Fibroblast of pulmonary artery (primary cell): ENCODE measurements at regions not wholly inside any gene's neighbourhood (a gene's known extent, or its start where the extent isn't known, plus 50 kb on each side); places are given as distances from the start of the nearest gene placed in this dataset.

Experiments used
- DNase-seq: peaks from one replicate; pipeline ENCODE4 v3.0.0-alpha.2; 2010; ENCODE audit warnings: low read depth
- H3K4me3 ChIP-seq: replicated peaks from 2 replicates; pipeline ENCODE4 v1.5.1; 2011; ENCODE audit warnings: low read depth, mild to moderate bottlenecking, control low read depth, low read length, moderate library complexity
- TF ChIP-seq, protein P1 (sequence below): IDR thresholded peaks from 2 replicates; pipeline ENCODE4 v1.5.1; 2011; ENCODE audit warnings: mild to moderate bottlenecking, control low read depth, low read length, inconsistent platforms; ENCODE audit errors: missing control alignments

DNA sequence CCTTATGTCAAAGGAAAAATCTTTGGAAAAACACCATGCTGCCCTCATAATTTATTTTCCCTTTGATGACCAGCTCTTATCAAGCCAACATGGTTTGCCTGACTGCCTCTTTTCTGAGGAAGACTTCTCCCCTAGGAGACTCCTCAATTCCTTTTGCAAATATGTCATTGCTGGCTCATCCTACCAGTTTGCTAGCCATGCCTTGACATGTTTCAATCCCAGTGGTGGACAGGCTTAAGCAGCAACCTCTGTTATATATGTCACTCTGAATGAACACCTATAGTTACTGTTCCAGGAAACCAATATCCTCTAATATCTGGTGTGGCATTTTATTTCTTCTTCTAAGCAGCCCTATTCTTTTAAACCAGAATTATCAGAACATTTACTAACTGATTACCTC lies 615.8 kb downstream of the HTR1A start:
- DNase-seq, result no peak
- TF ChIP-seq, protein P1, sequence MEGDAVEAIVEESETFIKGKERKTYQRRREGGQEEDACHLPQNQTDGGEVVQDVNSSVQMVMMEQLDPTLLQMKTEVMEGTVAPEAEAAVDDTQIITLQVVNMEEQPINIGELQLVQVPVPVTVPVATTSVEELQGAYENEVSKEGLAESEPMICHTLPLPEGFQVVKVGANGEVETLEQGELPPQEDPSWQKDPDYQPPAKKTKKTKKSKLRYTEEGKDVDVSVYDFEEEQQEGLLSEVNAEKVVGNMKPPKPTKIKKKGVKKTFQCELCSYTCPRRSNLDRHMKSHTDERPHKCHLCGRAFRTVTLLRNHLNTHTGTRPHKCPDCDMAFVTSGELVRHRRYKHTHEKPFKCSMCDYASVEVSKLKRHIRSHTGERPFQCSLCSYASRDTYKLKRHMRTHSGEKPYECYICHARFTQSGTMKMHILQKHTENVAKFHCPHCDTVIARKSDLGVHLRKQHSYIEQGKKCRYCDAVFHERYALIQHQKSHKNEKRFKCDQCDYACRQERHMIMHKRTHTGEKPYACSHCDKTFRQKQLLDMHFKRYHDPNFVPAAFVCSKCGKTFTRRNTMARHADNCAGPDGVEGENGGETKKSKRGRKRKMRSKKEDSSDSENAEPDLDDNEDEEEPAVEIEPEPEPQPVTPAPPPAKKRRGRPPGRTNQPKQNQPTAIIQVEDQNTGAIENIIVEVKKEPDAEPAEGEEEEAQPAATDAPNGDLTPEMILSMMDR, result no peak
- no peak overlapping the region for H3K4me3 ChIP-seq

DNA sequence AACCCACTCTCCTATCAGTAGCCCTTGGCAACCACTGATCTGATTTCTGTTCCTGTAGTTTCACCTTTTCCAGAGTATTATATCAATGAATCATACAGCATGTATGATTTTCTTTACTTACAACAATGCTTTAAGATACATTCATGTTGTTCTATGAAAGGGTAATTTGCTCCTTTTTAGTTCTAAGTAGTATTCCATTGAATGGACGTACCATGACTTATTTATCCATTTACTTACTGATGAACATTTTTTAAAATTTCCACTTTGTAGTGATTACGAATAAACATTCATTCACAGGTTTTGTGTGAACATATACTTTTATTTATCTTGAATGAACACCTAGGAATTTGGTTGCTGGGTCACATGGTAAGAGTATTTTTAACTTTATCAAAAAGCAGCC lies 620.8 kb downstream of the HTR1A start:
- TF ChIP-seq, protein P1, result no peak
- H3K4me3 ChIP-seq, result no peak overlapping the region
- DNase-seq, result no peak

DNA sequence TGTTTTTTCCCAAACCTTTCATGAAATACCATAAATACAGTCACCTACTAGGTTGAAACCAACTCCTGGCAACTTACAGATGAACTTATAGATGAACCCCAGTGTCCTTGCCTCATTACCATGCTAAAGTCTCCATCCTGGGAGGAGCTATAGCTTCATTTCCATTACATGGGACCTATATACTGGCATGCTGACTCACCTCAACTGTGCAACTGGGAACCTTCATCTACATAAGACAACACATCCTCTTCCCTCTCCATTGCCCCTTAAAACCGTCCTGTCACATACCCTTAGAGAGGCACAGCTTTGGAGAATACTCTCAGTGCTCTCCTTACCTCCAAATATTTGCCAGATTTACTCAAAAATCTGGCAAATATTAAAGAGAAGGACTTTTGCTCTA lies 638.3 kb downstream of the HTR1A start:
- TF ChIP-seq, protein P1, result no peak
- no peak for DNase-seq
- H3K4me3 ChIP-seq, result no peak overlapping the region

DNA sequence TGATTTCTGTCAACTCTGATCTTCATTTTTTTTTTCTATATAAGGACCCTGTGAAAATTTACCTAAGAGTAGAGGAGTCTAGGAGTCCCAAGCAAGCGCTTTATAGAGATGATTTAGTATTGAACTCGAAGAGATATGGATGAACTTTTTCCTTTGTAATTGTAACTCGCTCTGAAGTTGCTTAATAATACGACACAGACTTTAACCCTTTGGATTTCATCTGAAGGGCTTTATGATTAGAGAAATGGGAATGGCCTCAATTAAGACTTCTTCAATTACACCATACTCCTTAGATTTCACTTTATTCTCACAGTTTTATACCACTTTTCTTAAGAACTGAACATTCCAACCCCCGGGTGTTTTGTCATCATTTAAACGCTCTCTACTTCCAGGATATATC lies 647.7 kb downstream of the HTR1A start:
- TF ChIP-seq, protein P1, result no peak
- H3K4me3 ChIP-seq, result no peak overlapping the region
- no peak for DNase-seq

DNA sequence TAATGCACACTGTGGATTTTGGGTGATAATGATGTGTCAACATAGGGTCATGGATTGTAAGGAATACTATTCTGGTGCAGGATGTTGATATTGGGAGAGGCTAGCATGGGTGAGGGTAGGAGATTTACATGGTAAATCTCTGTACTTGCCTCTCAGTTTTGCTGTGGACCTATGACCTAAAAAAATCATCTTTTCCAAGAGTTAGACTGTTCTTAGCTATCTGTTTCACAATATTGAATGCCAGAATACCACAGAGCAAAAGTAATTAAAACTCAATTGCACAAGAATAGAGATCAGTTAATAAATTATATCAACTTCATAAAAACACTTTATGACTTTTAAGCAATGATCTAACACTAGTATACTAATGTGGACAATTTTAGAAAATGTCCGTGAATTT lies 651.6 kb downstream of the HTR1A start:
- TF ChIP-seq, protein P1, result no peak
- DNase-seq, result no peak
- no peak overlapping the region for H3K4me3 ChIP-seq

DNA sequence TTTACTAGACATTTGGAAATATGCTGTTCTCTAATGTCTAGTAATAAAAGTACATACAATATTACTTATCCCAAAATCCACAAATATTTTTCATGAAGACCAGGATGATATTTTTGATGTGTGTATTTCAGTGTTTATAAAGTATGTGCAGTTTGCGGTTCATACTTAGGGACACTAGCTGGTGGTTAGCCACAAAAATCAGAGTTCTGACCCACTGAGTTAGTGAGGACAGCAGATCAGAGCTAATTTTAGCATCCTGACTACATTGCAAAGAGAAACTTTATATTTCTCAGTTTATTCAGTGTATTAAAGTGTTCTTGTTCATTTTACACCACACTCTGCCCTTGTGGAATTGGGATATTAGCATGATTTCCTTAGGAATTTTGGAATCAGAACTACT lies 655.3 kb downstream of the HTR1A start:
- TF ChIP-seq, protein P1, result no peak
- no peak for DNase-seq
- no peak overlapping the region for H3K4me3 ChIP-seq

DNA sequence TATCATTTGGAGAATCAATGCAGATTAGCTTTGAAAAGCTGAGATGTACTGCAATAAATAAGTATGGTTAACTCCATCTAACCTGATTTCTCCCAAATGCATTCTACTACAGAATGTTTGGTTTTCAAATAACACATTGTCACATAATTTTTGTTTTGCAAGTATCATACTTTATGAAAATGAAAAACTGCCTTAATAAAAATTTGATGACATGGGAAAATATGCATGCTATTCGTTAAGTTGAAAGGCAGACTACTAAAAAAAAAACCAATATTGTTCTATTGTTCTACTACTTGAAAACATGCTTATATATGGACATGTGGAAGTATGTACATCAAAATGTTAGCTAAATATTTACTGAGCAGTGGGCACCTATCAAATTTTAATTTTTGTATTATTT lies 668.9 kb downstream of the HTR1A start:
- DNase-seq, result no peak
- TF ChIP-seq, protein P1, result no peak
- H3K4me3 ChIP-seq, result no peak overlapping the region
